HG02642 (cell line): ENCODE measurements at regions not wholly inside any gene's neighbourhood (a gene's known extent, or its start where the extent isn't known, plus 50 kb on each side); places are given as distances from the start of the nearest gene placed in this dataset.
"Not testable (repeated sequence)": the region's sequence is repeated elsewhere in the genome, so short reads cannot be mapped to it uniquely, and the experiment has no call there.

Experiments
- ATAC-seq: cut with Tn5 transposase; IDR thresholded peaks from one replicate; pipeline ENCODE4 v1.9.1; 2021; ENCODE audit warnings: mild to moderate bottlenecking; ENCODE audit not compliant: unreplicated experiment, poor library complexity

- ATAC-seq = no peak
These were observed 115.4 kb upstream of the ADO start for GRCh38 chr10:62688971-62689700.

GRCh38 chr10:62689712-62690111 is 114.8 kb upstream of the ADO start:
- no peak for ATAC-seq

- no peak for ATAC-seq
These were observed 113.8 kb upstream of the ADO start for GRCh38 chr10:62690703-62691102.

- ATAC-seq = no peak
These were observed 113.2 kb upstream of the ADO start for GRCh38 chr10:62691336-62691735.

GRCh38 chr10:62692085-62692484 is 112.4 kb upstream of the ADO start:
- no peak for ATAC-seq

- ATAC-seq = no peak
These were observed 111.2 kb upstream of the ADO start for GRCh38 chr10:62693306-62693705.

- ATAC-seq = no peak
These were observed 109.9 kb upstream of the ADO start for GRCh38 chr10:62694537-62695126.

- no peak for ATAC-seq
These were observed 107.7 kb upstream of the ADO start for GRCh38 chr10:62696798-62697197.

- ATAC-seq = no peak
These were observed 105.4 kb upstream of the ADO start for GRCh38 chr10:62699148-62699547.

GRCh38 chr10:62704121-62704520 is 100.4 kb upstream of the ADO start:
- not testable (repeated sequence) for ATAC-seq

GRCh38 chr10:62705789-62706188 is 98.7 kb upstream of the ADO start:
- ATAC-seq = no peak

- peak; percentile 62 for ATAC-seq
These were observed 96.7 kb upstream of the ADO start for GRCh38 chr10:62707810-62708209.

GRCh38 chr10:62708569-62708968 is 96.0 kb upstream of the ADO start:
- peak; percentile 44 for ATAC-seq

- ATAC-seq = no peak
These were observed 95.3 kb upstream of the ADO start for GRCh38 chr10:62709200-62709599.

- no peak for ATAC-seq
These were observed 94.3 kb upstream of the ADO start for GRCh38 chr10:62710182-62710581.

- no peak for ATAC-seq
These were observed 89.1 kb upstream of the ADO start for GRCh38 chr10:62715383-62715782.

- ATAC-seq = no peak
These were observed 85.9 kb upstream of the ADO start for GRCh38 chr10:62718585-62718984.

- ATAC-seq = no peak
These were observed 85.5 kb upstream of the ADO start for GRCh38 chr10:62719061-62719460.

- no peak for ATAC-seq
These were observed 82.8 kb upstream of the ADO start for GRCh38 chr10:62721687-62722086.

GRCh38 chr10:62723375-62723774 is 81.1 kb upstream of the ADO start:
- no peak for ATAC-seq

GRCh38 chr10:62724465-62724864 is 80.1 kb upstream of the ADO start:
- no peak for ATAC-seq

GRCh38 chr10:62726142-62726541 is 78.4 kb upstream of the ADO start:
- peak; percentile 97 for ATAC-seq
